Keratinocyte (primary cell): ENCODE measurements at regions not wholly inside any gene's neighbourhood (a gene's known extent, or its start where the extent isn't known, plus 50 kb on each side); places are given as distances from the start of the nearest gene placed in this dataset.

Experiments used
- DNase-seq: peaks from one replicate; pipeline ENCODE4 v3.0.0-alpha.2; 2011; ENCODE audit warnings: low read depth, missing footprints, low spot score
- FAIRE-seq: peaks from 2 replicates; lab custom pipeline; 2011; peaks lifted over from hg19 to GRCh38; lab: Jason Lieb, UNC
- H2AFZ ChIP-seq: 2 replicates; pipeline ENCODE4 v1.6.0; 2012; ENCODE audit warnings: low read length, control low read depth, inconsistent platforms; ENCODE audit not compliant: control insufficient read depth
- H3K27ac ChIP-seq: 2 replicates; pipeline ENCODE4 v1.5.1; 2011; ENCODE audit warnings: low read length; ENCODE audit not compliant: control insufficient read depth, insufficient read depth
- H3K27me3 ChIP-seq: 3 replicates; pipeline ENCODE4 v1.6.0; 2011; ENCODE audit warnings: low read length; ENCODE audit not compliant: control insufficient read depth, insufficient read depth; ENCODE audit errors: extremely low read depth
- H3K36me3 ChIP-seq, 2 experiments: 2 replicates in 1 of 2; 3 replicates in 1 of 2; pipeline ENCODE4 v1.5.1; 2011; ENCODE audit warnings: low read length in 2 of 2, mild to moderate bottlenecking in 1 of 2; ENCODE audit not compliant: control insufficient read depth in 2 of 2, insufficient read depth in 2 of 2; ENCODE audit errors: extremely low read depth in 1 of 2
- H3K4me1 ChIP-seq: 3 replicates; pipeline ENCODE4 v1.5.1; 2011; ENCODE audit warnings: low read length; ENCODE audit not compliant: control insufficient read depth, insufficient read depth; ENCODE audit errors: extremely low read depth
- H3K4me2 ChIP-seq: 3 replicates; pipeline ENCODE4 v1.6.0; 2011; ENCODE audit warnings: low read depth, low read length; ENCODE audit not compliant: control insufficient read depth, insufficient read depth; ENCODE audit errors: extremely low read depth
- H3K4me3 ChIP-seq, 3 experiments: fragments of 200-600 bp in 1 of 3; sonication (generic) in 1 of 3; 2 replicates in 2 of 3; 3 replicates in 1 of 3; pipeline ENCODE4 v1.5.1; 2011 to 2016; ENCODE audit warnings: low read length in 3 of 3, mild to moderate bottlenecking in 3 of 3, control low read depth in 2 of 3, inconsistent platforms in 1 of 3, low read depth in 1 of 3, mixed read lengths in 1 of 3, mixed run types in 1 of 3, moderate library complexity in 1 of 3; ENCODE audit not compliant: control insufficient read depth in 2 of 3, insufficient read depth in 2 of 3; ENCODE audit errors: extremely low read depth in 1 of 3
- H3K79me2 ChIP-seq: 2 replicates; pipeline ENCODE4 v1.6.0; 2012; ENCODE audit warnings: low read length; ENCODE audit not compliant: control insufficient read depth, insufficient read depth
- H3K9ac ChIP-seq: 3 replicates; pipeline ENCODE4 v1.6.0; 2011; ENCODE audit warnings: low read length; ENCODE audit not compliant: control insufficient read depth, insufficient read depth; ENCODE audit errors: extremely low read depth
- H3K9me1 ChIP-seq: 3 replicates; pipeline ENCODE4 v1.6.0; 2011; ENCODE audit warnings: low read length; ENCODE audit not compliant: control insufficient read depth, insufficient read depth; ENCODE audit errors: extremely low read depth
- H3K9me3 ChIP-seq: 2 replicates; pipeline ENCODE4 v1.5.1; 2012; ENCODE audit warnings: low read depth, low read length; ENCODE audit not compliant: control insufficient read depth
- H4K20me1 ChIP-seq: 3 replicates; pipeline ENCODE4 v1.6.0; 2011; ENCODE audit warnings: low read length; ENCODE audit not compliant: control insufficient read depth, insufficient read depth; ENCODE audit errors: extremely low read depth
- EZH2 ChIP-seq: IDR thresholded peaks from one replicate; pipeline ENCODE4 v1.6.1; 2012; ENCODE audit warnings: inconsistent platforms, mild to moderate bottlenecking, low read length, moderate library complexity
- dilution Hi-C: fragments of 300-500 bp; cut with MboI; formaldehyde crosslinking; loops from one replicate; pipeline ENCODE4 v1.7.0; 2020; ENCODE audit warnings: low sequenced_read_pairs; ENCODE audit not compliant: extremely low pct_ligation_motif_present
- TF ChIP-seq, protein P1 (sequence below), 3 experiments: IDR thresholded peaks in 1 of 3; conservative IDR thresholded peaks in 1 of 3; optimal IDR thresholded peaks in 1 of 3; 2 replicates in 2 of 3; 3 replicates in 1 of 3; pipeline versions ENCODE3 to v1.5.1; 2011; ENCODE audit warnings: low read length in 3 of 3, mild to moderate bottlenecking in 3 of 3, moderate library complexity in 2 of 3, control low read depth in 1 of 3, inconsistent platforms in 1 of 3; ENCODE audit not compliant: insufficient read depth in 2 of 3; ENCODE audit errors: extremely low read depth in 1 of 3

DNA sequence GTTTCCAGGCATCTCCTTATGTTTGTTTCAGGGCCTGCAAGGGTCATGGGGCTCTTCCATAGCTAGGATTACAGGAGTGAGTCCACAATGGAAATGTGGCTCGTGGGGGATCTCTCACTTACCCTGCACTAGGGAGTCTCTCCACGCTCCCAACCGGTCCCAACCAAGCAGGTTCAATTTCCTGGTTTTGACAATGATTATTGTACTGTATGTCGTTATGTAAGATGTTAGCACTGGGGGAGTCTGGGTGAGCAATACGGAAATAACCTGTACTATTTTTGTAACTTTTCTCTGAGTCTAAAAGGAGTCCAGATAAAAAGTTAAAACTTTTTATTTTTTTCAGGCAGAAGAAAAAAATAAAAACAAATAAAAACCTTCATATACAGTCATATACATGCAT lies 325.7 kb upstream of the RGS6 start:
- Histone ChIP-seq H3K27me3 (no peaks in the 10 kb centered on the region), H3K4me3 (no peak overlapping the region), H2AFZ (no peak overlapping the region), H3K79me2 (peaks cover 16% of the 10 kb centered on the region), H3K9ac (no peak overlapping the region), H3K4me1 (no peaks in the 10 kb centered on the region), H4K20me1 (no peaks in the 10 kb centered on the region), H3K36me3 (no peaks in the 10 kb centered on the region), H3K4me2 (no peak overlapping the region), H3K9me1 (no peaks in the 10 kb centered on the region), H3K9me3 (no peaks in the 10 kb centered on the region), H3K27ac (no peak overlapping the region)
- TF ChIP-seq, protein P1, sequence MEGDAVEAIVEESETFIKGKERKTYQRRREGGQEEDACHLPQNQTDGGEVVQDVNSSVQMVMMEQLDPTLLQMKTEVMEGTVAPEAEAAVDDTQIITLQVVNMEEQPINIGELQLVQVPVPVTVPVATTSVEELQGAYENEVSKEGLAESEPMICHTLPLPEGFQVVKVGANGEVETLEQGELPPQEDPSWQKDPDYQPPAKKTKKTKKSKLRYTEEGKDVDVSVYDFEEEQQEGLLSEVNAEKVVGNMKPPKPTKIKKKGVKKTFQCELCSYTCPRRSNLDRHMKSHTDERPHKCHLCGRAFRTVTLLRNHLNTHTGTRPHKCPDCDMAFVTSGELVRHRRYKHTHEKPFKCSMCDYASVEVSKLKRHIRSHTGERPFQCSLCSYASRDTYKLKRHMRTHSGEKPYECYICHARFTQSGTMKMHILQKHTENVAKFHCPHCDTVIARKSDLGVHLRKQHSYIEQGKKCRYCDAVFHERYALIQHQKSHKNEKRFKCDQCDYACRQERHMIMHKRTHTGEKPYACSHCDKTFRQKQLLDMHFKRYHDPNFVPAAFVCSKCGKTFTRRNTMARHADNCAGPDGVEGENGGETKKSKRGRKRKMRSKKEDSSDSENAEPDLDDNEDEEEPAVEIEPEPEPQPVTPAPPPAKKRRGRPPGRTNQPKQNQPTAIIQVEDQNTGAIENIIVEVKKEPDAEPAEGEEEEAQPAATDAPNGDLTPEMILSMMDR (optimal IDR thresholded peaks at IDR 0.05 in 1 of 3, IDR thresholded peaks at IDR 0.05 in 1 of 3, conservative IDR thresholded peaks at IDR 0.05 in 1 of 3; ENCODE audit: extremely low read depth in 1 of 3, insufficient read depth in 2 of 3, low read length in 3 of 3): no peak
- no peak for TF ChIP-seq EZH2
- FAIRE-seq (no peak), DNase-seq (no peak)
- dilution Hi-C loops: no loop called here

- DNase-seq: no peak
- Histone ChIP-seq H3K27me3 (no peaks in the 10 kb centered on the region), H3K4me2 (no peak overlapping the region), H3K4me3 (no peak overlapping the region), H3K9ac (no peak overlapping the region), H3K36me3 (no peaks in the 10 kb centered on the region), H3K4me1 (no peaks in the 10 kb centered on the region), H3K79me2 (peaks cover 16% of the 10 kb centered on the region), H4K20me1 (no peaks in the 10 kb centered on the region), H3K9me3 (no peaks in the 10 kb centered on the region), H2AFZ (no peak overlapping the region), H3K27ac (no peak overlapping the region), H3K9me1 (no peaks in the 10 kb centered on the region)
- no peak for FAIRE-seq
- dilution Hi-C loops: no loop called here
- TF ChIP-seq, protein P1 (optimal IDR thresholded peaks at IDR 0.05 in 1 of 3, IDR thresholded peaks at IDR 0.05 in 1 of 3, conservative IDR thresholded peaks at IDR 0.05 in 1 of 3; ENCODE audit: extremely low read depth in 1 of 3, insufficient read depth in 2 of 3, low read length in 3 of 3): no peak
- TF ChIP-seq EZH2: no peak
These were observed 325.2 kb upstream of the RGS6 start for GRCh38 chr14:71607056-71607455.
